Left ventricle myocardium inferior (tissue), 1 donor: ENCODE measurements at regions not wholly inside any gene's neighbourhood (a gene's known extent, or its start where the extent isn't known, plus 50 kb on each side); places are given as distances from the start of the nearest gene placed in this dataset.

Experiments
- DNase-seq: peaks from one replicate; pipeline ENCODE4 v3.0.0-alpha.2; 2020
- H3K27ac ChIP-seq: fragments of 200-600 bp; replicated peaks from 2 replicates; pipeline ENCODE4 v1.8.0; 2021
- H3K27me3 ChIP-seq: fragments of 200-600 bp; 2 replicates; pipeline ENCODE4 v1.8.0; 2021; ENCODE audit warnings: low read depth
- H3K36me3 ChIP-seq: fragments of 200-600 bp; 2 replicates; pipeline ENCODE4 v1.8.0; 2021
- H3K4me1 ChIP-seq: fragments of 200-600 bp; 2 replicates; pipeline ENCODE4 v1.8.0; 2021
- H3K4me3 ChIP-seq: fragments of 200-600 bp; 2 replicates; pipeline ENCODE4 v1.8.0; 2021; ENCODE audit warnings: mild to moderate bottlenecking, moderate library complexity
- H3K9me3 ChIP-seq: fragments of 200-600 bp; replicated peaks from 2 replicates; pipeline ENCODE4 v1.8.0; 2021
- CTCF ChIP-seq: fragments of 200-600 bp; IDR thresholded peaks from 2 replicates; pipeline ENCODE4 v1.8.0; 2021; ENCODE audit warnings: antibody characterized with exemption, mild to moderate bottlenecking, borderline replicate concordance
- intact Hi-C: fragments of 100-400 bp; cut with micrococcal nuclease; formaldehyde crosslinking; loops from one replicate; pipeline ENCODE4 v1.11.0; 2022
- donor health status: DM: no; HTN: yes; CAD: no; lungs with severe emphysema.

- no peaks in the 10 kb centered on the region for H3K4me1 ChIP-seq
- no peak overlapping the region for H3K27ac ChIP-seq
- no peaks in the 10 kb centered on the region for H3K27me3 ChIP-seq
- TF ChIP-seq CTCF = no peak
- intact Hi-C loops = no loop called here
- no peaks in the 10 kb centered on the region for H3K36me3 ChIP-seq
- H3K4me3 ChIP-seq = no peak overlapping the region
- no peaks in the 10 kb centered on the region for H3K9me3 ChIP-seq
- DNase-seq = no peak
Observed at GRCh38 chr3:182300266-182300665, 493.0 kb upstream of the ATP11B start.

DNA sequence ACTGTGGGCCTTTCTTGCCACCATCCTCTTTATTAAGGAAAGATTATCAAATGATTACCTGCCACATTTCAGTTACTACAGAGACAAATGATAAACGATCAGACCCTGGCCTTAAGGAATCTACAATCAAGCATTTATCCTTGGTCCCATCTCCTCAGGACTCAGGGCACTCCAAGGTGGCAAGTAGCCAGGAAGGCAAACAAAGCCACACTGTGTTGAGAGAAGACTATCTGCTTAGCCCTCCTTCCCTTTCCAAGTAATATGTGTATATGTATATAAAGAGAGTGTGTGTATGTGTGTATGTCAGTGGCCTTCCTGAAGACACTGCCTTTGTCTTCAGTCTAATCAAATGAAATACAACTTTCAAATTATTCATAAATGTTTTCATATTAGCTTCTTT is 490.1 kb upstream of the ATP11B start:
- no peaks in the 10 kb centered on the region for H3K4me1 ChIP-seq

GRCh38 chr3:182305881-182306665 is 487.2 kb upstream of the ATP11B start:
- peaks cover 7% of the 10 kb centered on the region for H3K9me3 ChIP-seq
- intact Hi-C loops = no loop called here
- H3K4me3 ChIP-seq = no peak overlapping the region
- H3K27ac ChIP-seq = no peak overlapping the region
- no peaks in the 10 kb centered on the region for H3K27me3 ChIP-seq
- no peaks in the 10 kb centered on the region for H3K4me1 ChIP-seq
- no peak for TF ChIP-seq CTCF
- DNase-seq = no peak
- H3K36me3 ChIP-seq = no peaks in the 10 kb centered on the region

More for the DNA sequence above, 490.1 kb upstream of the ATP11B start:
- H3K4me3 ChIP-seq = no peak overlapping the region
- no peaks in the 10 kb centered on the region for H3K36me3 ChIP-seq
- H3K27ac ChIP-seq = no peak overlapping the region
- H3K9me3 ChIP-seq = no peaks in the 10 kb centered on the region
- no peak for TF ChIP-seq CTCF
- DNase-seq = no peak
- intact Hi-C loops = no loop called here
- H3K27me3 ChIP-seq = no peaks in the 10 kb centered on the region

DNA sequence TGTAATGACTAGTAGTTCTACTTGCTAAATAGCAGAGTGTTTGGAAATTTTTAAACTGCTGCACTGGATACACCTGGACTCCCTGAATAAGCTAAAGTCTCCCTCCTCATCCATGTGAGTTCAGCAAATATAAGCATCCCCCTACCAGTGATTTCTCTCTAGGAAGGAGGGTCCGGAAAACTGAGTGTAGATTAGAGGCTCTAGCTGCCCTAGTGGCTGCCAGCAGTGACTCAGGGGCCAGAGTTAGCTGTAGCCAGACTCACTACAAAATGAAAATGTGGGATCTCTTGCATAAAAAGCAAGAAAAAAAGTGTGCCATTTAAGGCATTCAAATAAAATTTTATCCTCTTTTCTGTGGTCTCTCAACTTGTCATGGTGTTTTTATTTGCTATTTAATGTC is 485.0 kb upstream of the ATP11B start:
- Histone ChIP-seq H3K27ac (no peak overlapping the region), H3K4me3 (no peak overlapping the region), H3K27me3 (no peaks in the 10 kb centered on the region), H3K4me1 (no peaks in the 10 kb centered on the region), H3K36me3 (no peaks in the 10 kb centered on the region), H3K9me3 (peaks cover 22% of the 10 kb centered on the region)
- intact Hi-C loops = no loop called here
- no peak for DNase-seq
- TF ChIP-seq CTCF = no peak

DNA sequence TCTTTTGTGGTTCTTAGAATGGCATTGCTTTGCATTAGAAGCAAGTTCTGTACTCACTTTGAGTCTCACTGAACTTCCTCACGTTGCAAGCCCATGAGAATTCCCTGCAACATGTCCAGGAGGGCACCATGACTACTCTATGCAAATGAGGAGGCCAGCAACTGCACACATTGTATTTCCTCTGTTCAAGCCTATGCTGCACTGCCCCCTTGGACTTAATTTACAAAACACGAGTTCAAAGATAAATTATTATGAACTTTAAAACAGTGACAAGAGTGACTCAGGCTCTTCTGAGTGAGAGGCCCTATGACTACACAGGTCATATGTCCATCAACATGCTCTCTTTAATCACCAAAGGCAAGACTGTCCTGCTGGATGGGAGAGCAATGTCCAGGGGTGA is 484.2 kb upstream of the ATP11B start:
- H3K36me3 ChIP-seq = no peaks in the 10 kb centered on the region
- no peaks in the 10 kb centered on the region for H3K4me1 ChIP-seq
- DNase-seq = no peak
- no peak overlapping the region for H3K27ac ChIP-seq
- no peak overlapping the region for H3K4me3 ChIP-seq
- peaks cover 22% of the 10 kb centered on the region for H3K9me3 ChIP-seq
- no peaks in the 10 kb centered on the region for H3K27me3 ChIP-seq
- TF ChIP-seq CTCF = no peak
- intact Hi-C loops = no loop called here
